ENCODE measurements at regions not wholly inside any gene's neighbourhood (a gene's known extent, or its start where the extent isn't known, plus 50 kb on each side); places are given as distances from the start of the nearest gene placed in this dataset.

DNA sequence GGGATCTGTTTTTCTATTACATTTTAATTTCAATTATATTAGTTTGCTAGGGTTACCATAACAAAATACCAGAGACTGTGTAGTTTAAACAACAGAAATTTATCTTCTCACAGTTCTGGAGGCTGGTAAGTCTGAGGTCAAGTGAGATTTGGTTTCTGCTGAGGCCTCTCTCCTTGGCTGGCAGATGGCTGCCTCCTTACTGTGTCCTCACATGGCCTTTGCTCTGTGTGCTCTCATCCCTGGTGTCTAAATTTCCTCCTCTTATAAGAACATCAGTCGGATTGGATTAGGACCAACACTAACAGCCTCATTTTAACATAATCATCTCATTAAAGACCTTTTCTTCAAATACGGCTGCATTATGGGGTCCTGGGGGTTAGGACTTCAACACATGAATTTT, 195.2 kb upstream of the CHODL start:
- TF ChIP-seq, protein P1, sequence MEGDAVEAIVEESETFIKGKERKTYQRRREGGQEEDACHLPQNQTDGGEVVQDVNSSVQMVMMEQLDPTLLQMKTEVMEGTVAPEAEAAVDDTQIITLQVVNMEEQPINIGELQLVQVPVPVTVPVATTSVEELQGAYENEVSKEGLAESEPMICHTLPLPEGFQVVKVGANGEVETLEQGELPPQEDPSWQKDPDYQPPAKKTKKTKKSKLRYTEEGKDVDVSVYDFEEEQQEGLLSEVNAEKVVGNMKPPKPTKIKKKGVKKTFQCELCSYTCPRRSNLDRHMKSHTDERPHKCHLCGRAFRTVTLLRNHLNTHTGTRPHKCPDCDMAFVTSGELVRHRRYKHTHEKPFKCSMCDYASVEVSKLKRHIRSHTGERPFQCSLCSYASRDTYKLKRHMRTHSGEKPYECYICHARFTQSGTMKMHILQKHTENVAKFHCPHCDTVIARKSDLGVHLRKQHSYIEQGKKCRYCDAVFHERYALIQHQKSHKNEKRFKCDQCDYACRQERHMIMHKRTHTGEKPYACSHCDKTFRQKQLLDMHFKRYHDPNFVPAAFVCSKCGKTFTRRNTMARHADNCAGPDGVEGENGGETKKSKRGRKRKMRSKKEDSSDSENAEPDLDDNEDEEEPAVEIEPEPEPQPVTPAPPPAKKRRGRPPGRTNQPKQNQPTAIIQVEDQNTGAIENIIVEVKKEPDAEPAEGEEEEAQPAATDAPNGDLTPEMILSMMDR (IDR thresholded peaks at IDR 0.05; ENCODE audit: low read depth, low read length): no peak
- no peak for TF ChIP-seq EZH2phosphoT487 (IDR thresholded peaks at IDR 0.05; ENCODE audit: low read depth)
